ENCODE measurements at regions not wholly inside any gene's neighbourhood (a gene's known extent, or its start where the extent isn't known, plus 50 kb on each side); places are given as distances from the start of the nearest gene placed in this dataset.

- H3K27me3 ChIP-seq = no peaks in the 10 kb centered on the region
- DNase-seq = no peak
- intact Hi-C loops (cut with DNase I) = no loop called here
- H3K9me3 ChIP-seq = no peaks in the 10 kb centered on the region
- H3K27ac ChIP-seq = no peak overlapping the region
- no peak overlapping the region for H3K4me3 ChIP-seq
- TF ChIP-seq POLR2A (IDR thresholded peaks at IDR 0.05) = no peak
- TF ChIP-seq CTCF (IDR thresholded peaks at IDR 0.05) = no peak
- H3K36me3 ChIP-seq = no peaks in the 10 kb centered on the region
- H3K4me1 ChIP-seq = no peaks in the 10 kb centered on the region
These were observed 74.3 kb upstream of the NPY2R start for GRCh38 chr4:155134136-155134535.

- no peak overlapping the region for H3K4me3 ChIP-seq
- no peak overlapping the region for H3K27ac ChIP-seq
- H3K27me3 ChIP-seq = no peaks in the 10 kb centered on the region
- no peaks in the 10 kb centered on the region for H3K9me3 ChIP-seq
- TF ChIP-seq POLR2A (IDR thresholded peaks at IDR 0.05) (no peak), CTCF (IDR thresholded peaks at IDR 0.05) (no peak)
- DNase-seq = no peak
- no peaks in the 10 kb centered on the region for H3K36me3 ChIP-seq
- no peaks in the 10 kb centered on the region for H3K4me1 ChIP-seq
- intact Hi-C loops (cut with DNase I) = no loop called here
- WGBS, 2 donors = 70 to 72% methylated on average over 5 of the region's 5 CpGs
These were observed 67.5 kb upstream of the NPY2R start for GRCh38 chr4:155140889-155141288.

- no peaks in the 10 kb centered on the region for H3K4me1 ChIP-seq
- no peaks in the 10 kb centered on the region for H3K9me3 ChIP-seq
- no peak overlapping the region for H3K4me3 ChIP-seq
- no peak for DNase-seq
- H3K36me3 ChIP-seq = no peaks in the 10 kb centered on the region
- no peak overlapping the region for H3K27ac ChIP-seq
- TF ChIP-seq POLR2A (IDR thresholded peaks at IDR 0.05) (no peak), CTCF (IDR thresholded peaks at IDR 0.05) (no peak)
- WGBS, 2 donors = 47 to 56% methylated on average over 1 of the region's 1 CpG
- no peaks in the 10 kb centered on the region for H3K27me3 ChIP-seq
- intact Hi-C loops (cut with DNase I) = no loop called here
These were observed 64.9 kb upstream of the NPY2R start for GRCh38 chr4:155143512-155143911.

Measured in esophagus squamous epithelium (tissue), 5 donors.